Keratinocyte (primary cell): ENCODE measurements at regions not wholly inside any gene's neighbourhood (a gene's known extent, or its start where the extent isn't known, plus 50 kb on each side); places are given as distances from the start of the nearest gene placed in this dataset.

Experiments
- DNase-seq: peaks from one replicate; pipeline ENCODE4 v3.0.0-alpha.2; 2011; ENCODE audit warnings: low read depth, missing footprints, low spot score
- FAIRE-seq: peaks from 2 replicates; lab custom pipeline; 2011; peaks lifted over from hg19 to GRCh38; lab: Jason Lieb, UNC
- H2AFZ ChIP-seq: 2 replicates; pipeline ENCODE4 v1.6.0; 2012; ENCODE audit warnings: low read length, control low read depth, inconsistent platforms; ENCODE audit not compliant: control insufficient read depth
- H3K27ac ChIP-seq: 2 replicates; pipeline ENCODE4 v1.5.1; 2011; ENCODE audit warnings: low read length; ENCODE audit not compliant: control insufficient read depth, insufficient read depth
- H3K27me3 ChIP-seq: 3 replicates; pipeline ENCODE4 v1.6.0; 2011; ENCODE audit warnings: low read length; ENCODE audit not compliant: control insufficient read depth, insufficient read depth; ENCODE audit errors: extremely low read depth
- H3K36me3 ChIP-seq, 2 experiments: 2 replicates in 1 of 2; 3 replicates in 1 of 2; pipeline ENCODE4 v1.5.1; 2011; ENCODE audit warnings: low read length in 2 of 2, mild to moderate bottlenecking in 1 of 2; ENCODE audit not compliant: control insufficient read depth in 2 of 2, insufficient read depth in 2 of 2; ENCODE audit errors: extremely low read depth in 1 of 2
- H3K4me1 ChIP-seq: 3 replicates; pipeline ENCODE4 v1.5.1; 2011; ENCODE audit warnings: low read length; ENCODE audit not compliant: control insufficient read depth, insufficient read depth; ENCODE audit errors: extremely low read depth
- H3K4me2 ChIP-seq: 3 replicates; pipeline ENCODE4 v1.6.0; 2011; ENCODE audit warnings: low read depth, low read length; ENCODE audit not compliant: control insufficient read depth, insufficient read depth; ENCODE audit errors: extremely low read depth
- H3K4me3 ChIP-seq, 3 experiments: fragments of 200-600 bp in 1 of 3; sonication (generic) in 1 of 3; 2 replicates in 2 of 3; 3 replicates in 1 of 3; pipeline ENCODE4 v1.5.1; 2011 to 2016; ENCODE audit warnings: low read length in 3 of 3, mild to moderate bottlenecking in 3 of 3, control low read depth in 2 of 3, inconsistent platforms in 1 of 3, low read depth in 1 of 3, mixed read lengths in 1 of 3, mixed run types in 1 of 3, moderate library complexity in 1 of 3; ENCODE audit not compliant: control insufficient read depth in 2 of 3, insufficient read depth in 2 of 3; ENCODE audit errors: extremely low read depth in 1 of 3
- H3K79me2 ChIP-seq: 2 replicates; pipeline ENCODE4 v1.6.0; 2012; ENCODE audit warnings: low read length; ENCODE audit not compliant: control insufficient read depth, insufficient read depth
- H3K9ac ChIP-seq: 3 replicates; pipeline ENCODE4 v1.6.0; 2011; ENCODE audit warnings: low read length; ENCODE audit not compliant: control insufficient read depth, insufficient read depth; ENCODE audit errors: extremely low read depth
- H3K9me1 ChIP-seq: 3 replicates; pipeline ENCODE4 v1.6.0; 2011; ENCODE audit warnings: low read length; ENCODE audit not compliant: control insufficient read depth, insufficient read depth; ENCODE audit errors: extremely low read depth
- H3K9me3 ChIP-seq: 2 replicates; pipeline ENCODE4 v1.5.1; 2012; ENCODE audit warnings: low read depth, low read length; ENCODE audit not compliant: control insufficient read depth
- H4K20me1 ChIP-seq: 3 replicates; pipeline ENCODE4 v1.6.0; 2011; ENCODE audit warnings: low read length; ENCODE audit not compliant: control insufficient read depth, insufficient read depth; ENCODE audit errors: extremely low read depth
- CTCF ChIP-seq, 3 experiments: IDR thresholded peaks in 1 of 3; conservative IDR thresholded peaks in 1 of 3; optimal IDR thresholded peaks in 1 of 3; 2 replicates in 2 of 3; 3 replicates in 1 of 3; pipeline versions ENCODE3 to v1.5.1; 2011; ENCODE audit warnings: low read length in 3 of 3, mild to moderate bottlenecking in 3 of 3, moderate library complexity in 2 of 3, control low read depth in 1 of 3, inconsistent platforms in 1 of 3; ENCODE audit not compliant: insufficient read depth in 2 of 3; ENCODE audit errors: extremely low read depth in 1 of 3
- EZH2 ChIP-seq: IDR thresholded peaks from one replicate; pipeline ENCODE4 v1.6.1; 2012; ENCODE audit warnings: inconsistent platforms, mild to moderate bottlenecking, low read length, moderate library complexity
- dilution Hi-C: fragments of 300-500 bp; cut with MboI; formaldehyde crosslinking; loops from one replicate; pipeline ENCODE4 v1.7.0; 2020; ENCODE audit warnings: low sequenced_read_pairs; ENCODE audit not compliant: extremely low pct_ligation_motif_present

GRCh38 chr4:164221631-164222030 lies 532.3 kb upstream of the SMIM31 start:
- DNase-seq (no peak), FAIRE-seq (no peak)
- TF ChIP-seq EZH2 (no peak), CTCF (optimal IDR thresholded peaks at IDR 0.05 in 1 of 3, IDR thresholded peaks at IDR 0.05 in 1 of 3, conservative IDR thresholded peaks at IDR 0.05 in 1 of 3; ENCODE audit: extremely low read depth in 1 of 3, insufficient read depth in 2 of 3, low read length in 3 of 3) (no peak)
- dilution Hi-C loops: no loop called here
- no peak overlapping the region for H2AFZ ChIP-seq
- no peak overlapping the region for H3K9ac ChIP-seq
- H3K4me1 ChIP-seq: no peaks in the 10 kb centered on the region
- H3K4me2 ChIP-seq: no peak overlapping the region
- no peaks in the 10 kb centered on the region for H3K9me3 ChIP-seq
- H3K9me1 ChIP-seq: no peaks in the 10 kb centered on the region
- H3K4me3 ChIP-seq: no peak overlapping the region
- H3K36me3 ChIP-seq: no peaks in the 10 kb centered on the region
- H3K27me3 ChIP-seq: no peaks in the 10 kb centered on the region
- no peaks in the 10 kb centered on the region for H3K79me2 ChIP-seq
- H3K27ac ChIP-seq: no peak overlapping the region
- no peaks in the 10 kb centered on the region for H4K20me1 ChIP-seq

- Histone ChIP-seq H4K20me1 (no peaks in the 10 kb centered on the region), H3K4me1 (no peaks in the 10 kb centered on the region), H3K4me3 (no peak overlapping the region), H3K36me3 (no peaks in the 10 kb centered on the region), H3K79me2 (no peaks in the 10 kb centered on the region), H3K9me1 (no peaks in the 10 kb centered on the region), H3K9ac (no peak overlapping the region), H2AFZ (no peak overlapping the region), H3K9me3 (no peaks in the 10 kb centered on the region), H3K27ac (no peak overlapping the region), H3K4me2 (no peak overlapping the region), H3K27me3 (no peaks in the 10 kb centered on the region)
- TF ChIP-seq CTCF (optimal IDR thresholded peaks at IDR 0.05 in 1 of 3, IDR thresholded peaks at IDR 0.05 in 1 of 3, conservative IDR thresholded peaks at IDR 0.05 in 1 of 3; ENCODE audit: extremely low read depth in 1 of 3, insufficient read depth in 2 of 3, low read length in 3 of 3) (no peak), EZH2 (no peak)
- dilution Hi-C loops: no loop called here
- FAIRE-seq (no peak), DNase-seq (no peak)
These were observed 529.1 kb upstream of the SMIM31 start for GRCh38 chr4:164224871-164225270.
